Neural progenitor cell (in vitro differentiated cells): ENCODE measurements at regions not wholly inside any gene's neighbourhood (a gene's known extent, or its start where the extent isn't known, plus 50 kb on each side); places are given as distances from the start of the nearest gene placed in this dataset.

Source experiments
- DNase-seq: peaks from one replicate; pipeline ENCODE4 v3.0.0-alpha.2; 2016; ENCODE audit warnings: low spot score
- H2AFZ ChIP-seq: fragments of 200-600 bp; sonication (generic); replicated peaks from 2 replicates; pipeline ENCODE4 v1.6.1; 2016; ENCODE audit warnings: antibody characterized with exemption
- H3F3A ChIP-seq: fragments of 200-600 bp; sonication (generic); 2 replicates; pipeline ENCODE4 v1.6.1; 2016; ENCODE audit warnings: antibody characterized with exemption, low read depth
- H3K27ac ChIP-seq: fragments of 200-600 bp; sonication (generic); 2 replicates; pipeline ENCODE4 v1.5.1; 2016; ENCODE audit warnings: mild to moderate bottlenecking
- H3K27me3 ChIP-seq: fragments of 200-600 bp; sonication (generic); 2 replicates; pipeline ENCODE4 v1.6.1; 2016; ENCODE audit warnings: mild to moderate bottlenecking, moderate library complexity
- H3K36me3 ChIP-seq: fragments of 200-600 bp; sonication (generic); 2 replicates; pipeline ENCODE4 v1.5.1; 2016
- H3K4me1 ChIP-seq: fragments of 200-600 bp; sonication (generic); 2 replicates; pipeline ENCODE4 v1.6.1; 2016; ENCODE audit warnings: mixed run types
- H3K4me2 ChIP-seq: fragments of 200-600 bp; sonication (generic); 2 replicates; pipeline ENCODE4 v1.6.1; 2016
- H3K4me3 ChIP-seq: fragments of 200-600 bp; sonication (generic); 2 replicates; pipeline ENCODE4 v1.5.1; 2016
- H3K79me2 ChIP-seq: fragments of 200-600 bp; sonication (generic); 2 replicates; pipeline ENCODE4 v1.6.1; 2016; ENCODE audit warnings: low read depth
- H3K9ac ChIP-seq: fragments of 200-600 bp; sonication (generic); 2 replicates; pipeline ENCODE4 v1.6.1; 2016
- H3K9me3 ChIP-seq: fragments of 200-600 bp; sonication (generic); 2 replicates; pipeline ENCODE4 v1.5.1; 2016; ENCODE audit warnings: low read depth
- H4K20me1 ChIP-seq: fragments of 200-600 bp; sonication (generic); 2 replicates; pipeline ENCODE4 v1.6.1; 2016; ENCODE audit warnings: low read depth
- H3K27ac Mint-ChIP-seq: 3 replicates; pipeline ENCODE4 v1.8.0; 2021; ENCODE audit warnings: mixed read lengths
- H3K27me3 Mint-ChIP-seq: 2 replicates; pipeline ENCODE4 v1.8.0; 2022; ENCODE audit warnings: low read depth, mild to moderate bottlenecking, inconsistent platforms, moderate library complexity, mixed read lengths; ENCODE audit not compliant: insufficient read depth
- H3K36me3 Mint-ChIP-seq: 3 replicates; pipeline ENCODE4 v1.8.0; 2021; ENCODE audit warnings: mixed read lengths
- H3K4me1 Mint-ChIP-seq: 3 replicates; pipeline ENCODE4 v1.8.0; 2021; ENCODE audit warnings: mixed read lengths
- H3K4me3 Mint-ChIP-seq: 3 replicates; pipeline ENCODE4 v1.8.0; 2021; ENCODE audit warnings: mild to moderate bottlenecking, moderate library complexity, mixed read lengths
- H3K9me3 Mint-ChIP-seq: 3 replicates; pipeline ENCODE4 v1.8.0; 2020; ENCODE audit warnings: mixed read lengths
- EZH2 ChIP-seq: fragments of 200-600 bp; sonication (generic); IDR thresholded peaks from 2 replicates; pipeline ENCODE4 v1.6.1; 2017; ENCODE audit warnings: antibody characterized with exemption, mild to moderate bottlenecking, moderate library complexity
- EZH2phosphoT487 ChIP-seq: fragments of 200-600 bp; sonication (generic); IDR thresholded peaks from 2 replicates; pipeline ENCODE4 v1.6.1; 2017; ENCODE audit warnings: antibody characterized with exemption
- TF ChIP-seq, protein P1 (sequence below): fragments of 200-600 bp; sonication (generic); IDR thresholded peaks from 2 replicates; pipeline ENCODE4 v1.5.1; 2017; ENCODE audit warnings: antibody characterized with exemption, mild to moderate bottlenecking

DNA sequence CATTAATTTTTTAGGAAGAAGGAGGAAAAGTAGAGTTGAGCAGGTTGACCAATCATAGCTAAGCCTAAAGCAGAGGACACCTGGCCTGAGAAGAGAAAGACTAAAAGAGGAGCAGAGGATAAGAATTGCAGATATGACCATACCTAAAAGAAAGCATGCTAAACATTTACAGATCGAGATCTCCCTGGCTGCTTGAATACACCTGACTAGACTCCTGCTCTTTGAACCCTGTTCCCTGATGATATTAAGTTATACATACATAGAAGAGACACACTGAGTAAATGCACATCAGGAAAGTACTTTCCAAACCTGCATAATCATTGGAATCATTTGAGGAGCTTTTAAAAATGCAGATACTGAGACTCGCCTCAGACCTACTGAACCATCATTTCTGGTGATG lies 232.3 kb upstream of the ELL2 start:
- Histone ChIP-seq H4K20me1 (no peaks in the 10 kb centered on the region), H3K27me3 (no peaks in the 10 kb centered on the region), H3K9me3 (no peaks in the 10 kb centered on the region), H3K4me1 (no peaks in the 10 kb centered on the region), H2AFZ (peak overlapping the region; percentile 35), H3K9ac (no peak overlapping the region), H3F3A (no peaks in the 10 kb centered on the region), H3K27ac (no peak overlapping the region), H3K36me3 (no peaks in the 10 kb centered on the region), H3K4me2 (no peak overlapping the region), H3K79me2 (no peaks in the 10 kb centered on the region), H3K4me3 (no peak overlapping the region)
- H3K27me3 Mint-ChIP-seq = no peaks in the 10 kb centered on the region
- no peaks in the 10 kb centered on the region for H3K36me3 Mint-ChIP-seq
- no peak overlapping the region for H3K27ac Mint-ChIP-seq
- H3K4me1 Mint-ChIP-seq = no peaks in the 10 kb centered on the region
- no peaks in the 10 kb centered on the region for H3K9me3 Mint-ChIP-seq
- TF ChIP-seq, protein P1, sequence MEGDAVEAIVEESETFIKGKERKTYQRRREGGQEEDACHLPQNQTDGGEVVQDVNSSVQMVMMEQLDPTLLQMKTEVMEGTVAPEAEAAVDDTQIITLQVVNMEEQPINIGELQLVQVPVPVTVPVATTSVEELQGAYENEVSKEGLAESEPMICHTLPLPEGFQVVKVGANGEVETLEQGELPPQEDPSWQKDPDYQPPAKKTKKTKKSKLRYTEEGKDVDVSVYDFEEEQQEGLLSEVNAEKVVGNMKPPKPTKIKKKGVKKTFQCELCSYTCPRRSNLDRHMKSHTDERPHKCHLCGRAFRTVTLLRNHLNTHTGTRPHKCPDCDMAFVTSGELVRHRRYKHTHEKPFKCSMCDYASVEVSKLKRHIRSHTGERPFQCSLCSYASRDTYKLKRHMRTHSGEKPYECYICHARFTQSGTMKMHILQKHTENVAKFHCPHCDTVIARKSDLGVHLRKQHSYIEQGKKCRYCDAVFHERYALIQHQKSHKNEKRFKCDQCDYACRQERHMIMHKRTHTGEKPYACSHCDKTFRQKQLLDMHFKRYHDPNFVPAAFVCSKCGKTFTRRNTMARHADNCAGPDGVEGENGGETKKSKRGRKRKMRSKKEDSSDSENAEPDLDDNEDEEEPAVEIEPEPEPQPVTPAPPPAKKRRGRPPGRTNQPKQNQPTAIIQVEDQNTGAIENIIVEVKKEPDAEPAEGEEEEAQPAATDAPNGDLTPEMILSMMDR = no peak
- TF ChIP-seq EZH2 (no peak), EZH2phosphoT487 (no peak)
- no peak overlapping the region for H3K4me3 Mint-ChIP-seq
- DNase-seq = no peak

DNA sequence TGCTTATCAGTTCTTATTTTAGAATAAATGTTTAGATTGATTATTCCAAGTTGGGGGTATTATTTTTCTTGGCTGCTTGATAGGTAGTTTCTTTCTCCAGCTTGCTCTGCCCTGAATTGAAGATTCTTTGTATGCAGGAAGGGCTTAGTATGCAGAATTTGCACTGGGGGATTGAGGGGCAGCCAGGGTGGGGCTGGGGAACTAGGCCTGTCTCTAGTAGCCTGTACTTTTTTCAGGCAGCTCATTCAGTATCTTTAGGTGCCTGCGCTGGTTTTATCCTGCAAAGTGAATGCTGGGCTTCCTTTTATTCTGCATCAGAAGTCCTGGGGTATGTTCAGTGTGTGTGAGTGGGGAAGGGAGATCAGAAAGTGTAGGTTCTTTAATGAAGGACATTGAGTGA lies 228.3 kb upstream of the ELL2 start:
- H3K4me1 ChIP-seq = no peaks in the 10 kb centered on the region
- no peak overlapping the region for H3K4me2 ChIP-seq
- H3K9me3 ChIP-seq = no peaks in the 10 kb centered on the region
- no peaks in the 10 kb centered on the region for H3K27me3 ChIP-seq
- no peak overlapping the region for H3K27ac Mint-ChIP-seq
- H3K36me3 Mint-ChIP-seq = no peaks in the 10 kb centered on the region
- H3K27me3 Mint-ChIP-seq = no peaks in the 10 kb centered on the region
- peak overlapping the region; percentile 81 for H2AFZ ChIP-seq
- H3F3A ChIP-seq = no peaks in the 10 kb centered on the region
- no peaks in the 10 kb centered on the region for H4K20me1 ChIP-seq
- no peaks in the 10 kb centered on the region for H3K79me2 ChIP-seq
- H3K4me3 Mint-ChIP-seq = no peak overlapping the region
- DNase-seq = peak; percentile 16
- no peaks in the 10 kb centered on the region for H3K4me1 Mint-ChIP-seq
- TF ChIP-seq EZH2phosphoT487 (no peak), EZH2 (no peak)
- TF ChIP-seq, protein P1 = no peak
- no peak overlapping the region for H3K4me3 ChIP-seq
- no peaks in the 10 kb centered on the region for H3K36me3 ChIP-seq
- no peak overlapping the region for H3K9ac ChIP-seq
- H3K9me3 Mint-ChIP-seq = peaks cover 8% of the 10 kb centered on the region
- H3K27ac ChIP-seq = no peak overlapping the region

DNA sequence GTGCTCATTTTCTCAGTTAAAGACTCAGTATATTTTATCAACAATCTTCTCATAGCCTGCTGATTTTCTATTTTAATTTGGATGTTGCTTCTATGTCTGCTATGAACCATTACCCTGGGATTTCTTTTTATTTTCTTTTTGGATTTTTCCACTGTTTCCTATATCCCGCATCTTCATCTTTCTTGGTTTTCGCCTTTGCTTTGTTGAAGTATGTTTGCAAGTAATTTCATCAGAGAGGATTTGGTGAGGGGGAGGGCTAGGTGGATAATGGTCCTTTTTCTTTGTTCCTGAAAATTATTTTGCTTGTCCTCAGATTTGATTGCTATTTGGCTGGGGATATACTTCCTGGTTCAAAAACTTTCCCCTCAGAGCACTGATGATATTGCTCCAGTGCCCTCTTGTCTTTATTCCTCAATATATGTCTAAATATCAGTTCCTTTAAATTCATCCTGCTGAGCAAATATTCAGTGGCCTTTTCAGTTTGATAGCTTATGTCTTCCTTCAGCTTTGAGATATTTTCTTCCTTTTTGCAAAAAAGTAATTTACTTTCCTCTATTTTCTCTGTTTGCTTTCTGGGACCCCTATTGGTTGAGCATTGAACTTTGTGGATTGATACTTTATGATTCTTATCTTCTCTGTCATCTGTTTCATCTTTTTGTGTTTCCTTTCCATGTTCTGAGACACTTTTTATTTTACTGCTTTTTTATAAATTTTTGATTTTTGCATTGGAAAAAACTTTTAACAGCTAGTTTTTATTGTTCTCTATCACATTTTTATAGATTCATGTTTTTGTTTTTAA lies 227.6 kb upstream of the ELL2 start:
- Histone ChIP-seq H3K27ac (no peak overlapping the region), H3K36me3 (no peaks in the 10 kb centered on the region), H3K9me3 (no peaks in the 10 kb centered on the region), H3K27me3 (no peaks in the 10 kb centered on the region), H3K4me2 (no peak overlapping the region), H2AFZ (no peak overlapping the region), H3F3A (no peaks in the 10 kb centered on the region), H3K4me3 (no peak overlapping the region), H3K9ac (no peak overlapping the region), H3K79me2 (no peaks in the 10 kb centered on the region), H3K4me1 (no peaks in the 10 kb centered on the region), H4K20me1 (no peaks in the 10 kb centered on the region)
- Mint-ChIP-seq H3K27ac (no peak overlapping the region), H3K36me3 (no peaks in the 10 kb centered on the region), H3K9me3 (peaks cover 8% of the 10 kb centered on the region), H3K27me3 (no peaks in the 10 kb centered on the region), H3K4me1 (no peaks in the 10 kb centered on the region), H3K4me3 (no peak overlapping the region)
- TF ChIP-seq, protein P1 = no peak
- no peak for TF ChIP-seq EZH2
- no peak for TF ChIP-seq EZH2phosphoT487
- no peak for DNase-seq
